ENCODE measurements at regions not wholly inside any gene's neighbourhood (a gene's known extent, or its start where the extent isn't known, plus 50 kb on each side); places are given as distances from the start of the nearest gene placed in this dataset.

DNA sequence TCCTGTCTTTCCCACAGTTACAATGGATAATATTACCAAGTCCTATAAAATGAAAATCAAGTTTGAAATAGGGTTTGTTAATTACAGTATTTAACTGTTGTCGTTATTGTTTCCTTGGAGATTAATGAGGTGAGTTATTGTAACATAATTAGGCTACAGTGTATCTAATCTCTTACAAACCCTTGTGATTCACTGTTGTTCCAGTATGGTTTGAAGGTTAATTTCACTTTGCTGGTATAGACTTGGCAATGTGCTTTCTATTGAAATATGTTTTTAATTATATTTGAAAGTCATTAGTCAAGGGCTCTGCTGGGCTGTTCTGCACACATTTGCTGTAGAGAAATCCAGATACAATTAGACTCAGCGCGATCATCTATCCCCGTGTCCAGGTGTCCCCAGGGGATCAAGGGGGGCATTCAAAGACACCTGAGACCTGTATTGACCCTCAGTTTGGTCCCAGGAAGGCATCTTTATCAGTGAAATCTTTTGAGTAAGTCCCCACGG, 624.6 kb upstream of the EEF2KMT start:
- TF ChIP-seq FOXP2 (optimal IDR thresholded peaks at IDR 0.05; ENCODE audit: borderline replicate concordance, extremely low read depth, extremely low read length, insufficient read depth) (no peak), SIN3A (IDR thresholded peaks at IDR 0.05; ENCODE audit: borderline replicate concordance, insufficient read depth, low read length) (no peak), TAF1 (IDR thresholded peaks at IDR 0.05; ENCODE audit: borderline replicate concordance, insufficient read depth, low read length) (no peak), POLR2AphosphoS5 (IDR thresholded peaks at IDR 0.05; ENCODE audit: low read depth, low read length) (no peak)
- TF ChIP-seq, protein P1, sequence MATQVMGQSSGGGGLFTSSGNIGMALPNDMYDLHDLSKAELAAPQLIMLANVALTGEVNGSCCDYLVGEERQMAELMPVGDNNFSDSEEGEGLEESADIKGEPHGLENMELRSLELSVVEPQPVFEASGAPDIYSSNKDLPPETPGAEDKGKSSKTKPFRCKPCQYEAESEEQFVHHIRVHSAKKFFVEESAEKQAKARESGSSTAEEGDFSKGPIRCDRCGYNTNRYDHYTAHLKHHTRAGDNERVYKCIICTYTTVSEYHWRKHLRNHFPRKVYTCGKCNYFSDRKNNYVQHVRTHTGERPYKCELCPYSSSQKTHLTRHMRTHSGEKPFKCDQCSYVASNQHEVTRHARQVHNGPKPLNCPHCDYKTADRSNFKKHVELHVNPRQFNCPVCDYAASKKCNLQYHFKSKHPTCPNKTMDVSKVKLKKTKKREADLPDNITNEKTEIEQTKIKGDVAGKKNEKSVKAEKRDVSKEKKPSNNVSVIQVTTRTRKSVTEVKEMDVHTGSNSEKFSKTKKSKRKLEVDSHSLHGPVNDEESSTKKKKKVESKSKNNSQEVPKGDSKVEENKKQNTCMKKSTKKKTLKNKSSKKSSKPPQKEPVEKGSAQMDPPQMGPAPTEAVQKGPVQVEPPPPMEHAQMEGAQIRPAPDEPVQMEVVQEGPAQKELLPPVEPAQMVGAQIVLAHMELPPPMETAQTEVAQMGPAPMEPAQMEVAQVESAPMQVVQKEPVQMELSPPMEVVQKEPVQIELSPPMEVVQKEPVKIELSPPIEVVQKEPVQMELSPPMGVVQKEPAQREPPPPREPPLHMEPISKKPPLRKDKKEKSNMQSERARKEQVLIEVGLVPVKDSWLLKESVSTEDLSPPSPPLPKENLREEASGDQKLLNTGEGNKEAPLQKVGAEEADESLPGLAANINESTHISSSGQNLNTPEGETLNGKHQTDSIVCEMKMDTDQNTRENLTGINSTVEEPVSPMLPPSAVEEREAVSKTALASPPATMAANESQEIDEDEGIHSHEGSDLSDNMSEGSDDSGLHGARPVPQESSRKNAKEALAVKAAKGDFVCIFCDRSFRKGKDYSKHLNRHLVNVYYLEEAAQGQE (IDR thresholded peaks at IDR 0.05; ENCODE audit: insufficient read depth in 1 of 2, low read depth in 2 of 2, low read length in 2 of 2) = no peak

DNA sequence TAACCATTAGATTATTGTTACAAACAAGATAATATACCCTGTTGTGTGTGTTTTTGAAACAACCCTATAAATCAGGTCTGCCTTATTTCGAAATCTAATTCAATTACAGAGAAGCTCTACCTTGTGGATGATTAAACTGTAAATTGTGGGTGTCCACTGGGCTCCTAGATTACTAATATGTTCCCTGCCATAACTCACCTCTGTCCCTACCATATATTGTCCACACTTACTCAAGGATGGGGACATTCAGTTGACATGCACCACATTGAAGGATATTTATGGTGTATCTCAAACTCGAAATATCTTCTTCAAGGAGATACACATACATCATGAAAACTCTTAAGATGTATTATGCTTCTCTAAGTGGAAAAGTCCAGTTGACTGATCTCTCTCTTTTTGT, 617.6 kb upstream of the EEF2KMT start:
- TF ChIP-seq, protein P1 (IDR thresholded peaks at IDR 0.05; ENCODE audit: insufficient read depth in 1 of 2, low read depth in 2 of 2, low read length in 2 of 2) = no peak
- TF ChIP-seq POLR2AphosphoS5 (IDR thresholded peaks at IDR 0.05; ENCODE audit: low read depth, low read length) = no peak
- TF ChIP-seq TAF1 (IDR thresholded peaks at IDR 0.05; ENCODE audit: borderline replicate concordance, insufficient read depth, low read length) = no peak
- TF ChIP-seq FOXP2 (optimal IDR thresholded peaks at IDR 0.05; ENCODE audit: borderline replicate concordance, extremely low read depth, extremely low read length, insufficient read depth) = no peak
- no peak for TF ChIP-seq SIN3A (IDR thresholded peaks at IDR 0.05; ENCODE audit: borderline replicate concordance, insufficient read depth, low read length)

DNA sequence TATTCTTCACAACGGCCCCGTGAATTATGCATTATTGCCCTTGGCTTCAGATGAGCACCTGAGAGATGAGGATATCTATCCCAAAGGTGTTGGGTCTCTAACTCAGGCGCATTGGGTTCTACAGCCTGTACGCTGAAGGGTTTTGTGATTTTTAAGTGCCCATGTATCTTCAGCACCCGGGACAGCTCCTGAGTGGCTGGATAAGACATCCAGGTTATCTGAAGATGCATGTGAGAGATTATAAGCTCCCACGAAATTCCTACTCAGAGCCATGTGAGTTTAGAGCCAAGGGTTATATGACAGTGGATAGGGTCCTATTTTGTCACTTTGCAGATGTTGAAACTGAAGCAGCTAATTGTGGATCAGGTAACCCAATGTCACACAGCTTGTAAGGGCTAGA, 612.3 kb upstream of the EEF2KMT start:
- TF ChIP-seq, protein P1 (IDR thresholded peaks at IDR 0.05; ENCODE audit: insufficient read depth in 1 of 2, low read depth in 2 of 2, low read length in 2 of 2) = peak; percentile 53 to 92; a peak in 3 of 4 replicates
- TF ChIP-seq SIN3A (IDR thresholded peaks at IDR 0.05; ENCODE audit: borderline replicate concordance, insufficient read depth, low read length) = no peak

DNA sequence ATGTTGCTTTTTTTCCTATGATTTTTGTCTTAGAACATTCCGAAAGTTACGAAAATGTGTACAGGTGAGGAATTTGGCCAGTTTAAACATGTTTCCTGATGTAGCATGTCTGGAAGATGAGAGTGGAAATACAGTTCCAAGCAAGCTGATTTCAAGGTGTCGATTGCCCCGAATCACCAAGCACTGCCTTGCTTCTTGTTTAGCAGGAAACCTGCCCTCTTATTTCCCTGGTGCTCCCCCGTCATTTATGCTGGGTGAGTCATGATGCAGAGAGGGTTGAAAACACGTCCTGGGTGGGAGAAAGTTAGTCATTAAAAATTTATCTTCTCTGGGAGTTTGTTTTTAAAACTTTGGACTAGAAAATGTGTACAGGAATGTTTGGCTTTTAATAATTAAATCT, 608.6 kb upstream of the EEF2KMT start:
- no peak for TF ChIP-seq POLR2AphosphoS5 (IDR thresholded peaks at IDR 0.05; ENCODE audit: low read depth, low read length)
- TF ChIP-seq, protein P1 (IDR thresholded peaks at IDR 0.05; ENCODE audit: insufficient read depth in 1 of 2, low read depth in 2 of 2, low read length in 2 of 2) = no peak
- TF ChIP-seq TAF1 (IDR thresholded peaks at IDR 0.05; ENCODE audit: borderline replicate concordance, insufficient read depth, low read length) = no peak
- TF ChIP-seq SIN3A (IDR thresholded peaks at IDR 0.05; ENCODE audit: borderline replicate concordance, insufficient read depth, low read length) = no peak
- no peak for TF ChIP-seq FOXP2 (optimal IDR thresholded peaks at IDR 0.05; ENCODE audit: borderline replicate concordance, extremely low read depth, extremely low read length, insufficient read depth)

DNA sequence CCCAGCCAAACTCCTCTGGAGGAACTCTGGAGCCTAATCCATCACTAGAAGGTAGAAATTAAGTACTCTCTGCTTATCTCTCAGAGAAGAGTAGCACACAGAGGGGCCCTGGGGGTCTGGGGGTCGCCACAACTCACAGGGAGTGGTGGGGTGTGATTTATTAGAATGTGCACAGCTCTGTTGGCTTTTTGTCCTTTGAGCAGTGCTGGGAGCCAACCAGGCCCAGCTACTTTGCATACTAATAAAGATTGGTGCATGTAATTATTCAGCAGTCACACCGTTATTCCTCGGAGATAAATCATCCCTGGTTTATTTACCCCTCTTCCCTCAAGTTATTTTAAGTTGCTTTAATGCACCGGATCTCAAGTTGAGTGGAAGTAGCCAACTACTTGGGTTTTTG, 606.7 kb upstream of the EEF2KMT start:
- no peak for TF ChIP-seq TAF1 (IDR thresholded peaks at IDR 0.05; ENCODE audit: borderline replicate concordance, insufficient read depth, low read length)
- no peak for TF ChIP-seq SIN3A (IDR thresholded peaks at IDR 0.05; ENCODE audit: borderline replicate concordance, insufficient read depth, low read length)
- TF ChIP-seq FOXP2 (optimal IDR thresholded peaks at IDR 0.05; ENCODE audit: borderline replicate concordance, extremely low read depth, extremely low read length, insufficient read depth) = no peak
- TF ChIP-seq POLR2AphosphoS5 (IDR thresholded peaks at IDR 0.05; ENCODE audit: low read depth, low read length) = no peak
- TF ChIP-seq, protein P1 (IDR thresholded peaks at IDR 0.05; ENCODE audit: insufficient read depth in 1 of 2, low read depth in 2 of 2, low read length in 2 of 2) = no peak
